SH-SY5Y (cell line): ENCODE measurements at regions not wholly inside any gene's neighbourhood (a gene's known extent, or its start where the extent isn't known, plus 50 kb on each side); places are given as distances from the start of the nearest gene placed in this dataset.

ENCODE experiments used
- GATA2 ChIP-seq: IDR thresholded peaks from 2 replicates; pipeline ENCODE4 v1.6.1; 2011; ENCODE audit warnings: mild to moderate bottlenecking, low read depth, low read length
- GATA3 ChIP-seq: IDR thresholded peaks from 2 replicates; pipeline ENCODE4 v1.6.1; 2011; ENCODE audit warnings: low read depth, mild to moderate bottlenecking, low read length, moderate library complexity

- TF ChIP-seq GATA3 (no peak), GATA2 (no peak)
Observed at GRCh38 chr1:57983441-57983840, 559.6 kb upstream of the DAB1 start.
